H9 (cell line): ENCODE measurements at regions not wholly inside any gene's neighbourhood (a gene's known extent, or its start where the extent isn't known, plus 50 kb on each side); places are given as distances from the start of the nearest gene placed in this dataset.

Experiments
- DNase-seq: peaks from one replicate; pipeline ENCODE4 v3.0.0-alpha.2; 2017
- H2AFZ ChIP-seq: one replicate; pipeline ENCODE4 v1.6.1; 2013; ENCODE audit warnings: mild to moderate bottlenecking, low read length, control low read depth, moderate library complexity
- H2AK5ac ChIP-seq: 2 replicates; pipeline ENCODE4 v1.6.1; 2013; ENCODE audit warnings: low read length, control low read depth, mixed read lengths; ENCODE audit not compliant: insufficient read length
- H2BK120ac ChIP-seq: one replicate; pipeline ENCODE4 v1.6.1; 2013; ENCODE audit warnings: low read depth, mild to moderate bottlenecking, low read length, control low read depth, inconsistent platforms; ENCODE audit not compliant: poor library complexity, severe bottlenecking
- H2BK12ac ChIP-seq: 2 replicates; pipeline ENCODE4 v1.6.1; 2013; ENCODE audit warnings: low read length, control low read depth, mixed read lengths, low read depth; ENCODE audit not compliant: insufficient read length
- H2BK15ac ChIP-seq: 2 replicates; pipeline ENCODE4 v1.6.1; 2013; ENCODE audit warnings: low read depth, low read length, control low read depth
- H2BK20ac ChIP-seq: one replicate; pipeline ENCODE4 v1.6.1; 2013; ENCODE audit warnings: low read depth, mild to moderate bottlenecking, low read length, control low read depth, inconsistent platforms; ENCODE audit not compliant: poor library complexity, severe bottlenecking
- H2BK5ac ChIP-seq: 2 replicates; pipeline ENCODE4 v1.6.1; 2013; ENCODE audit warnings: low read length, control low read depth, mixed read lengths; ENCODE audit not compliant: insufficient read length
- H3K14ac ChIP-seq: 2 replicates; pipeline ENCODE4 v1.6.1; 2013; ENCODE audit warnings: low read length, control low read depth; ENCODE audit not compliant: insufficient read depth
- H3K18ac ChIP-seq: 2 replicates; pipeline ENCODE4 v1.6.1; 2013; ENCODE audit warnings: low read depth, mild to moderate bottlenecking, mixed read lengths, low read length, control low read depth; ENCODE audit not compliant: insufficient read length
- H3K23ac ChIP-seq: 2 replicates; pipeline ENCODE4 v1.6.1; 2013; ENCODE audit warnings: low read length, control low read depth, mixed read lengths, low read depth; ENCODE audit not compliant: insufficient read length
- H3K23me2 ChIP-seq: 2 replicates; pipeline ENCODE4 v1.6.1; 2013; ENCODE audit warnings: low read depth, mild to moderate bottlenecking, mixed read lengths, low read length, control low read depth; ENCODE audit not compliant: insufficient read length, poor library complexity, severe bottlenecking
- H3K27ac ChIP-seq: 2 replicates; pipeline ENCODE4 v1.5.1; 2013; ENCODE audit warnings: low read length, control low read depth, mixed read lengths, low read depth; ENCODE audit not compliant: insufficient read length
- H3K27me3 ChIP-seq: 2 replicates; pipeline ENCODE4 v1.6.1; 2013; ENCODE audit warnings: low read length, control low read depth, inconsistent platforms; ENCODE audit not compliant: insufficient read depth
- H3K4ac ChIP-seq: 2 replicates; pipeline ENCODE4 v1.6.1; 2013; ENCODE audit warnings: low read depth, mild to moderate bottlenecking, control low read depth, inconsistent platforms, low read length, moderate library complexity
- H3K4me1 ChIP-seq: 2 replicates; pipeline ENCODE4 v1.6.1; 2013; ENCODE audit warnings: low read length, control low read depth, inconsistent platforms; ENCODE audit not compliant: insufficient read depth
- H3K4me2 ChIP-seq: 2 replicates; pipeline ENCODE4 v1.6.1; 2013; ENCODE audit warnings: low read length, control low read depth, mixed read lengths; ENCODE audit not compliant: insufficient read length, insufficient read depth
- H3K56ac ChIP-seq: 2 replicates; pipeline ENCODE4 v1.6.1; 2013; ENCODE audit warnings: low read depth, mild to moderate bottlenecking, mixed read lengths, low read length, control low read depth; ENCODE audit not compliant: insufficient read length
- H3K79me1 ChIP-seq: 2 replicates; pipeline ENCODE4 v1.6.1; 2013; ENCODE audit warnings: low read depth, mild to moderate bottlenecking, moderate library complexity, low read length, control low read depth, inconsistent platforms; ENCODE audit not compliant: insufficient read depth, poor library complexity, severe bottlenecking
- H3K79me2 ChIP-seq: 2 replicates; pipeline ENCODE4 v1.6.1; 2013; ENCODE audit warnings: low read length, control low read depth, inconsistent platforms; ENCODE audit not compliant: insufficient read depth
- H3K9ac ChIP-seq: 2 replicates; pipeline ENCODE4 v1.6.1; 2013; ENCODE audit warnings: low read length, control low read depth, mixed read lengths; ENCODE audit not compliant: insufficient read length; ENCODE audit errors: extremely low read depth
- H3K9me3 ChIP-seq: one replicate; pipeline ENCODE4 v1.6.1; 2013; ENCODE audit warnings: low read depth, low read length, inconsistent platforms; ENCODE audit not compliant: control insufficient read depth
- H3T11ph ChIP-seq: one replicate; pipeline ENCODE4 v1.6.1; 2013; ENCODE audit warnings: mild to moderate bottlenecking, low read length, control low read depth, inconsistent platforms
- H4K20me1 ChIP-seq: one replicate; pipeline ENCODE4 v1.6.1; 2013; ENCODE audit not compliant: control insufficient read depth, insufficient read length, insufficient read depth
- H4K5ac ChIP-seq: 2 replicates; pipeline ENCODE4 v1.6.1; 2013; ENCODE audit warnings: low read depth, mild to moderate bottlenecking, mixed read lengths, low read length, control low read depth; ENCODE audit not compliant: insufficient read length
- H4K8ac ChIP-seq: replicated peaks from 2 replicates; pipeline ENCODE4 v1.6.1; 2013; ENCODE audit warnings: low read length, control low read depth, mixed read lengths, low read depth; ENCODE audit not compliant: insufficient read length
- H4K91ac ChIP-seq: 2 replicates; pipeline ENCODE4 v1.6.1; 2013; ENCODE audit warnings: low read depth, mild to moderate bottlenecking, moderate library complexity, mixed read lengths, low read length, control low read depth; ENCODE audit not compliant: insufficient read length
- H3K27ac Mint-ChIP-seq, 3 experiments: 2 replicates in 2 of 3; 3 replicates in 1 of 3; pipeline ENCODE4 v1.8.0; 2020 to 2021; ENCODE audit warnings: mixed read lengths in 3 of 3, mild to moderate bottlenecking in 1 of 3, moderate library complexity in 1 of 3
- H3K27me3 Mint-ChIP-seq: 2 replicates; pipeline ENCODE4 v1.8.0; 2021; ENCODE audit warnings: low read depth, mild to moderate bottlenecking, moderate library complexity, mixed read lengths
- H3K36me3 Mint-ChIP-seq, 3 experiments: 2 replicates in 2 of 3; 3 replicates in 1 of 3; pipeline ENCODE4 v1.8.0; 2020 to 2021; ENCODE audit warnings: low read depth in 3 of 3, mixed read lengths in 3 of 3; ENCODE audit not compliant: insufficient read depth in 1 of 3
- H3K4me1 Mint-ChIP-seq, 2 experiments: 2 replicates each; pipeline ENCODE4 v1.8.0; 2020; ENCODE audit warnings: mixed read lengths in 2 of 2
- H3K4me3 Mint-ChIP-seq, 2 experiments: 2 replicates in 1 of 2; 3 replicates in 1 of 2; pipeline ENCODE4 v1.8.0; 2020 to 2021; ENCODE audit warnings: mild to moderate bottlenecking in 2 of 2, mixed read lengths in 2 of 2, moderate library complexity in 1 of 2
- H3K9me3 Mint-ChIP-seq, 2 experiments: 2 replicates in 1 of 2; 3 replicates in 1 of 2; pipeline ENCODE4 v1.8.0; 2020; ENCODE audit warnings: mild to moderate bottlenecking in 2 of 2, mixed read lengths in 2 of 2, moderate library complexity in 1 of 2
- WGBS: extraction: QIAGEN DNeasy Blood & Tissue Kit; methylation state at CpG from one replicate; pipeline ENCODE4 v1.1.7; 2013; ENCODE audit warnings: missing lambda C conversion rate, low lambda C conversion rate, mixed read lengths; ENCODE audit not compliant: insufficient read length; ENCODE audit errors: extremely low coverage; 5-methylcytosine and 5-hydroxymethylcytosine counted together
- TF ChIP-seq, protein P1 (sequence below): fragments of 200-600 bp; sonication (generic); conservative IDR thresholded peaks from 3 replicates; pipeline ENCODE4 v1.8.0; 2021; ENCODE audit warnings: antibody characterized with exemption, mild to moderate bottlenecking

DNA sequence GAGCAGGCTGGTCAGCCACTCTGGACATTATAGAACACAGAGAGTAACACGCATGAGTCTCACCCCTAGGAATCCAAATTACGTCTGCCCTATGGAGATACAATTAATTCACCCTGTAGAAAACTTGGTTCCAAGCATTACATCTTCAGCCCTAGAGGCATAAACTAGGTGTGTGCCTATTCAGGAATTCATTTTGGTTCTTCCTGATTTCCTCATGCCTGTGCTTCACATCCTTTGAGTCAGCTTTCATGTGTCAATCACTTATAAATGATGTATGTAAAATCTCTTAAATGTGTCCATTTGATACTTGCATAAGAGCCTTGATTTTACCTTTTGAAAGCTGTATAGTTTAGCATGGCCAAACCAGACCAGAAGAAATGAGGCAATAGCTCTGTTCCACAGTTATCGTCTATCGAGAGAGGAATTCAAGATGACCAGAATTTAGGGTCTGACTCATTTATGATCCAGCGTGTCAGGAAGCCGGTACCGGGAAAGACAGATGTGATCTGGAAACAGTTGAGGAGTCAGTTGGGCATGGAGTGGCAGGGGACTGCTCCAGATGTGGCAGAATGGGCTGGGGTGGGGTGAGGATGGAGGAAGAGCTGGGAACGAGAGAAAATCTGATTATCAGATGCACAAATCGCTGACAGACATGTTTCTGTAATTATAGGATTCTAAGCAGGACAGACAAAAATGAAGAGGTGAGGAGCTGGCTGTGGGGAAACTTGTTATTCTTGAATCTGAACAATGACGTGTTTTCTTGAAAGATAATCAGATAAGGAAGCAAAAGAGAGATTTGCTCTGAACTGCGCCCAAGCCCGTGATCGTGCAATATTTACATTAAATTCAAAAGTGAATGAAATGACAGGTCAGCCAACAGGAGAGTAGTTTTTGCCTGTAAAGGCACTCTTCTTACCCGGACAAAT is 76.7 kb downstream of the C16orf95 start:
- no peak overlapping the region for H4K91ac ChIP-seq
- H4K5ac ChIP-seq = no peak overlapping the region
- H3K56ac ChIP-seq = no peak overlapping the region
- H3K14ac ChIP-seq = no peak overlapping the region
- peaks cover 44 to 50% of the 10 kb centered on the region in 2 experiments for H3K4me1 Mint-ChIP-seq
- no peaks in the 10 kb centered on the region for H3K9me3 Mint-ChIP-seq
- no peak overlapping the region for H3K27ac ChIP-seq
- no peak overlapping the region for H3K18ac ChIP-seq
- no peak overlapping the region for H3K9ac ChIP-seq
- no peaks in the 10 kb centered on the region for H3K27me3 ChIP-seq
- no CpG with 5 or more reads among the region's 14 CpGs for WGBS
- no peaks in the 10 kb centered on the region for H3K79me2 ChIP-seq
- no peak overlapping the region for H3K4me3 Mint-ChIP-seq
- no peak overlapping the region for H3T11ph ChIP-seq
- H2AFZ ChIP-seq = no peak overlapping the region
- H3K23me2 ChIP-seq = no peaks in the 10 kb centered on the region
- TF ChIP-seq, protein P1, sequence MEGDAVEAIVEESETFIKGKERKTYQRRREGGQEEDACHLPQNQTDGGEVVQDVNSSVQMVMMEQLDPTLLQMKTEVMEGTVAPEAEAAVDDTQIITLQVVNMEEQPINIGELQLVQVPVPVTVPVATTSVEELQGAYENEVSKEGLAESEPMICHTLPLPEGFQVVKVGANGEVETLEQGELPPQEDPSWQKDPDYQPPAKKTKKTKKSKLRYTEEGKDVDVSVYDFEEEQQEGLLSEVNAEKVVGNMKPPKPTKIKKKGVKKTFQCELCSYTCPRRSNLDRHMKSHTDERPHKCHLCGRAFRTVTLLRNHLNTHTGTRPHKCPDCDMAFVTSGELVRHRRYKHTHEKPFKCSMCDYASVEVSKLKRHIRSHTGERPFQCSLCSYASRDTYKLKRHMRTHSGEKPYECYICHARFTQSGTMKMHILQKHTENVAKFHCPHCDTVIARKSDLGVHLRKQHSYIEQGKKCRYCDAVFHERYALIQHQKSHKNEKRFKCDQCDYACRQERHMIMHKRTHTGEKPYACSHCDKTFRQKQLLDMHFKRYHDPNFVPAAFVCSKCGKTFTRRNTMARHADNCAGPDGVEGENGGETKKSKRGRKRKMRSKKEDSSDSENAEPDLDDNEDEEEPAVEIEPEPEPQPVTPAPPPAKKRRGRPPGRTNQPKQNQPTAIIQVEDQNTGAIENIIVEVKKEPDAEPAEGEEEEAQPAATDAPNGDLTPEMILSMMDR = no peak
- H3K4ac ChIP-seq = no peak overlapping the region
- DNase-seq = no peak
- H3K79me1 ChIP-seq = no peaks in the 10 kb centered on the region
- no peak overlapping the region for H4K8ac ChIP-seq
- H2BK15ac ChIP-seq = no peak overlapping the region
- H3K27me3 Mint-ChIP-seq = no peaks in the 10 kb centered on the region; the same call in 1 of the 2 replicates
- H2BK20ac ChIP-seq = no peak overlapping the region
- no peaks in the 10 kb centered on the region for H3K9me3 ChIP-seq
- H3K27ac Mint-ChIP-seq = peak overlapping the region in 1 of 3 experiments; percentile 7; a peak in 1 of 7 replicates
- H4K20me1 ChIP-seq = no peaks in the 10 kb centered on the region
- H3K4me2 ChIP-seq = no peak overlapping the region
- no peak overlapping the region for H3K23ac ChIP-seq
- no peak overlapping the region for H2AK5ac ChIP-seq
- no peaks in the 10 kb centered on the region for H3K36me3 Mint-ChIP-seq
- no peak overlapping the region for H2BK5ac ChIP-seq
- peaks cover 4% of the 10 kb centered on the region; the same call in 1 of the 2 replicates for H3K4me1 ChIP-seq
- no peak overlapping the region for H2BK120ac ChIP-seq
- H2BK12ac ChIP-seq = no peak overlapping the region
